GM18511 (cell line): ENCODE measurements at regions not wholly inside any gene's neighbourhood (a gene's known extent, or its start where the extent isn't known, plus 50 kb on each side); places are given as distances from the start of the nearest gene placed in this dataset.
"Not testable (repeated sequence)": the region's sequence is repeated elsewhere in the genome, so short reads cannot be mapped to it uniquely, and the experiment has no call there.

Experiments used
- ATAC-seq: cut with Tn5 transposase; IDR thresholded peaks from one replicate; pipeline ENCODE4 v1.9.1; 2021; ENCODE audit warnings: mild to moderate bottlenecking, moderate library complexity; ENCODE audit not compliant: unreplicated experiment

GRCh38 chr2:17000184-17000482 lies 334.5 kb upstream of the CYRIA start:
- no peak for ATAC-seq

- ATAC-seq: no peak
Observed at GRCh38 chr2:16999347-17000183, 333.9 kb upstream of the CYRIA start.

DNA sequence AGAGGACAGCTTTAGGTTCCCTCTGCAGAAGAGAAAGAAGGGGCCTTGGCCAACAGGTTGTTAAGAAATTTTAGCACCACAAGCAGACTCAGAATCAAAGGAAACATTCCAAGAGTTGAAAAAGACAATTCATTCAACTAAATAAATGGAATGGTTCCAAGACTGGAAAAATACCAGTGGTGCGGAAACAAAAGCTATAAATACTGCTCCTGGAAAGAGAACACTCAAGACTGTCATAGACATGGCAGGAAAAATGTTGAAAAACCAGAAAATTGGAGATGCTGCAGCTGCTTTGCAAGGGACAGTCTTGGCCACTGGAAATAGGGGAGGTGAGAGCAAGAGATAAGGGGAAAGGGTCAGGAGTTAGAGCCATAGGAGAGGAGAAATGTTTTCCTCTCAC lies 312.7 kb upstream of the CYRIA start:
- ATAC-seq: no peak

GRCh38 chr2:16974688-16975087 lies 309.1 kb upstream of the CYRIA start:
- no peak for ATAC-seq

GRCh38 chr2:16973586-16974286 lies 308.1 kb upstream of the CYRIA start:
- no peak for ATAC-seq

DNA sequence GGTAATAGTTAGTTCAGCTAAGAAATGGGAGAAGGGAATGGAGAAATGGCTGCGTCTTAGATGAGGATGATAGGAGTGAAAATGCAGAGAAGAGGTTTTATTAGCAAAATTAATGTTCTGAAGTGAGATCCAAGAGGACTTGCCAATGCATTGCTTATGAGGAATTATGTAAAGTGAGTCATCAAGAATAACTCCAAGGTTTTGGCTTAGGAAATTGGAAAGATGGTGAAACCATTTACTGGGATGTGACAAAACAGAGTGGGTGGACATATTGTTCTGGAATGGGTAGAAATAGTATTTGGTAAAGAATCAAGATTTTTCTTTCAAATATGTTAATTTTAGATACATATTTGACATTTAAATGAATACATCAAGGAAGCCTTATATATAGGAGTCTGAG lies 306.6 kb upstream of the CYRIA start:
- no peak for ATAC-seq

GRCh38 chr2:16971722-16972234 lies 306.1 kb upstream of the CYRIA start:
- no peak for ATAC-seq

- not testable (repeated sequence) for ATAC-seq
Observed at GRCh38 chr2:16970948-16971347, 305.3 kb upstream of the CYRIA start.

- no peak for ATAC-seq
Observed at GRCh38 chr2:16962505-16962904, 296.9 kb upstream of the CYRIA start.

GRCh38 chr2:16960579-16960978 lies 294.9 kb upstream of the CYRIA start:
- ATAC-seq: peak; percentile 66

DNA sequence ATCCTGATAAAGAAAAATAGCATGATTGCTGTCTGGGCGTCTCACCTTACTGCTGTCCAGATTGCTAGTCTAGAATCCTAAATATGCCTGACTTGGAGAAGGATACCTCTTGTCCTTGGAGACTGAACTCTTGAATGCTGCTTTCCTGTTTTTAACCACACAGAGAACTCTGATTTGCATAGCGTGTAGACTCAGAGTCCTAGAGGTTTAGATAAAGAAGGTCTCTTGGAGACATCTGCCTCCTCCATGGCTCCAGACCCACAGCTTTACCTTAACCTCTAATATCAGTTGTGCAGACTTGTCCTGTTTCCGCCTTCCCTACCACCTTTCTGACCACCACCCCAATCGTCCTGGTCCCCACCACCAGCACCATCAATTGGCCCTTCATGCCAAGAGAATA lies 292.6 kb upstream of the CYRIA start:
- no peak for ATAC-seq

- no peak for ATAC-seq
Observed at GRCh38 chr2:16952805-16953204, 287.2 kb upstream of the CYRIA start.

- no peak for ATAC-seq
Observed at GRCh38 chr2:16952368-16952767, 286.7 kb upstream of the CYRIA start.

- ATAC-seq: no peak
Observed at GRCh38 chr2:16950436-16950835, 284.8 kb upstream of the CYRIA start.

DNA sequence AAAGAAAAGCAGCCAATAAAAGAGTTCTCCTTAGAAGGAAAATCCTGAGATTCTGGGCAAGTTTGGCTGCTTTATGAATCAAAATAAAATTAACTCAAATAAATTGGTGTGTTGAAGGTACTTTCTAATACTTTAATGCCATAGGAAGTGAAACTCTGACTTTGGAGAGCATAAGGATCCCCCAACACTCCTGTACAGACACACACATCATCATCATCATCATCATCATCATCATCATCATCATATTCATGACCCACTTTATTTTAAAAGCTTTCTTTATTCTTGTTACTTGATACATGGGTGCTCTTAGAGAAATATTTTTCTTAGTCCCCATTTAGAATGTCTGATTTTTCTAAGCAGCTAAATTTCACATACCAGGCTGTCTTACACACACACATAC lies 283.1 kb upstream of the CYRIA start:
- no peak for ATAC-seq

GRCh38 chr2:16948053-16948452 lies 282.4 kb upstream of the CYRIA start:
- ATAC-seq: peak; percentile 67

- ATAC-seq: no peak
Observed at GRCh38 chr2:16943279-16943958, 277.8 kb upstream of the CYRIA start.

GRCh38 chr2:16940214-16940613 lies 274.6 kb upstream of the CYRIA start:
- no peak for ATAC-seq

- no peak for ATAC-seq
Observed at GRCh38 chr2:16939771-16940170, 274.1 kb upstream of the CYRIA start.

DNA sequence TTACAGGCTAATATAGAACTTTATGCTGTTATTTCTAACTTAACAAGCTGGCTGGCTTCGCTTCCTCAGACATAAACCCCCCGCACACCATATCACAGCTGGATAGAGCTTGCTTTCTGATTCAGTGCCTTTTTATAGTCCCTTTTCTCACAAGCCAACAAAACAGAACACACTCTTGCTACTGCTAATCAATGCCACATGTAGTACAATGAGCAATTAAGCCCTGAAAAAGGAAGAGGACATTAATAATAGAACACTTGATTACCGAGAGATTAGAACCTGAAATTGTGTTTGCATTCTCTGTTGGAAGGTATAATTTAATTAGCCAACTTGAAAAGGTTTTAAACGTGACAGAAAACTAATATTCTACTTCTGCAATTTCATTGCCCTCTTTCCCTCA lies 267.7 kb upstream of the CYRIA start:
- no peak for ATAC-seq

GRCh38 chr2:16932826-16933225 lies 267.2 kb upstream of the CYRIA start:
- ATAC-seq: no peak

- ATAC-seq: no peak
Observed at GRCh38 chr2:16931441-16931840, 265.8 kb upstream of the CYRIA start.
